ENCODE measurements at regions not wholly inside any gene's neighbourhood (a gene's known extent, or its start where the extent isn't known, plus 50 kb on each side); places are given as distances from the start of the nearest gene placed in this dataset.

- ChIA-PET SMC1A (ENCODE audit: uncharacterized antibody, unreplicated experiment) (no interaction called here), POLR2A (no interaction called here), RAD21 (ENCODE audit: unreplicated experiment) (no interaction called here), CTCF (no interaction called here)
- Histone ChIP-seq H3K36me3 (ENCODE audit: control insufficient read depth in 2 of 2, insufficient read depth in 2 of 2, low read length in 1 of 2) (no peaks in the 10 kb centered on the region), H3K79me2 (ENCODE audit: control insufficient read depth, insufficient read depth, low read length) (no peaks in the 10 kb centered on the region), H3K4me1 (ENCODE audit: control insufficient read depth, insufficient read depth, low read length) (no peaks in the 10 kb centered on the region), H3K9me3 (replicated peaks; ENCODE audit: control insufficient read depth, insufficient read depth, low read length) (no peaks in the 10 kb centered on the region), H3K4me2 (ENCODE audit: control insufficient read depth, insufficient read depth) (no peak overlapping the region), H3K9ac (ENCODE audit: control insufficient read depth, insufficient read depth, low read length) (no peak overlapping the region), H3K4me3 (no peak overlapping the region), H2AFZ (ENCODE audit: control insufficient read depth, low read depth, low read length) (no peak overlapping the region), H3K27me3 (replicated peaks in 1 of 2; ENCODE audit: control insufficient read depth in 2 of 2, insufficient read depth in 2 of 2, low read length in 1 of 2) (peaks cover 0 to 2% of the 10 kb centered on the region in 2 experiments; a peak in 2 of 4 replicates), H3K27ac (ENCODE audit: control insufficient read depth, insufficient read depth) (no peak overlapping the region), H4K20me1 (ENCODE audit: control insufficient read depth, insufficient read depth) (no peaks in the 10 kb centered on the region)
- no TSS peak for BruUV-seq (replicated peaks)
- no peak for FAIRE-seq
- no peak for TF ChIP-seq HDAC6 (IDR thresholded peaks at IDR 0.05; ENCODE audit: unreplicated experiment)
- no peak for TF ChIP-seq BCL11A (IDR thresholded peaks at IDR 0.05; ENCODE audit: low read depth, low read length)
- intact Hi-C loops (cut with micrococcal nuclease; ENCODE audit: unreplicated experiment): no loop called here
- in situ Hi-C loops (cut with MboI): no loop called here
- DNase-seq (ENCODE audit: low read depth, low spot score): no peak
- ATAC-seq: no peak
- WGBS (ENCODE audit: insufficient coverage, insufficient replicate concordance, low lambda C conversion rate, missing lambda C conversion rate): 0% methylated on average over 2 of the region's 2 CpGs
Measured at GRCh38 chr7:35552691-35553090, 142.2 kb downstream of the HERPUD2 start.

GRCh38 chr7:35551321-35552081, 143.4 kb downstream of the HERPUD2 start:
- H3K27ac ChIP-seq (ENCODE audit: control insufficient read depth, insufficient read depth): no peak overlapping the region
- H3K4me3 ChIP-seq: no peak overlapping the region
- in situ Hi-C loops (cut with MboI): no loop called here
- WGBS (ENCODE audit: insufficient coverage, insufficient replicate concordance, low lambda C conversion rate, missing lambda C conversion rate): 0% methylated on average over 3 of the region's 3 CpGs
- H3K4me1 ChIP-seq (ENCODE audit: control insufficient read depth, insufficient read depth, low read length): no peaks in the 10 kb centered on the region
- no peak overlapping the region for H2AFZ ChIP-seq (ENCODE audit: control insufficient read depth, low read depth, low read length)
- ChIA-PET CTCF (interaction anchor here (0.6 to 1.3 kb wide), 3 partner anchors 45 to 365 kb away, joined by 3 to 4 read pairs (median 3); no protein-coding TSS in a partner anchor), RAD21 (ENCODE audit: unreplicated experiment) (no interaction called here), POLR2A (no interaction called here), SMC1A (ENCODE audit: uncharacterized antibody, unreplicated experiment) (interaction anchor here (0.6 to 0.7 kb wide), 2 partner anchors 146 to 1430 kb away, joined by 3 read pairs; no protein-coding TSS in a partner anchor)
- H3K9me3 ChIP-seq (replicated peaks; ENCODE audit: control insufficient read depth, insufficient read depth, low read length): no peaks in the 10 kb centered on the region
- no peaks in the 10 kb centered on the region for H3K36me3 ChIP-seq (ENCODE audit: control insufficient read depth in 2 of 2, insufficient read depth in 2 of 2, low read length in 1 of 2)
- no peak overlapping the region for H3K4me2 ChIP-seq (ENCODE audit: control insufficient read depth, insufficient read depth)
- intact Hi-C loops (cut with micrococcal nuclease; ENCODE audit: unreplicated experiment): no loop called here
- peaks cover 0 to 2% of the 10 kb centered on the region in 2 experiments; a peak in 2 of 4 replicates for H3K27me3 ChIP-seq (replicated peaks in 1 of 2; ENCODE audit: control insufficient read depth in 2 of 2, insufficient read depth in 2 of 2, low read length in 1 of 2)
- FAIRE-seq (no peak), DNase-seq (ENCODE audit: low read depth, low spot score) (no peak), ATAC-seq (no peak)
- no peaks in the 10 kb centered on the region for H3K79me2 ChIP-seq (ENCODE audit: control insufficient read depth, insufficient read depth, low read length)
- BruUV-seq (replicated peaks): no TSS peak
- TF ChIP-seq ZZZ3 (IDR thresholded peaks at IDR 0.05; ENCODE audit: control insufficient read depth, insufficient read length, low read depth): no peak
- no peak for TF ChIP-seq ZBTB4 (CRISPR knock-in tag; IDR thresholded peaks at IDR 0.05)
- no peak for TF ChIP-seq ZBED1 (IDR thresholded peaks at IDR 0.05; ENCODE audit: borderline replicate concordance)
- H4K20me1 ChIP-seq (ENCODE audit: control insufficient read depth, insufficient read depth): no peaks in the 10 kb centered on the region
- H3K9ac ChIP-seq (ENCODE audit: control insufficient read depth, insufficient read depth, low read length): no peak overlapping the region

Data from GM12878 (cell line).